GM21447 (cell line): ENCODE measurements at regions not wholly inside any gene's neighbourhood (a gene's known extent, or its start where the extent isn't known, plus 50 kb on each side); places are given as distances from the start of the nearest gene placed in this dataset.

Experiments
- ATAC-seq: cut with Tn5 transposase; IDR thresholded peaks from one replicate; pipeline ENCODE4 v1.9.1; 2021; ENCODE audit not compliant: unreplicated experiment

- ATAC-seq: no peak
These were observed 174.5 kb upstream of the RUNX1 start for GRCh38 chr21:35223480-35224156.

GRCh38 chr21:35222541-35222941, 173.4 kb upstream of the RUNX1 start:
- peak; percentile 53 for ATAC-seq

- ATAC-seq: no peak
These were observed 172.9 kb upstream of the RUNX1 start for GRCh38 chr21:35222021-35222420.

GRCh38 chr21:35220301-35220700, 171.2 kb upstream of the RUNX1 start:
- no peak for ATAC-seq

- ATAC-seq: no peak
These were observed 170.6 kb upstream of the RUNX1 start for GRCh38 chr21:35219719-35220118.

GRCh38 chr21:35219291-35219690, 170.2 kb upstream of the RUNX1 start:
- ATAC-seq: no peak

GRCh38 chr21:35217504-35218060, 168.5 kb upstream of the RUNX1 start:
- no peak for ATAC-seq

- ATAC-seq: no peak
These were observed 167.9 kb upstream of the RUNX1 start for GRCh38 chr21:35216996-35217395.

- no peak for ATAC-seq
These were observed 166.8 kb upstream of the RUNX1 start for GRCh38 chr21:35215870-35216269.

GRCh38 chr21:35212393-35213127, 163.5 kb upstream of the RUNX1 start:
- no peak for ATAC-seq

- ATAC-seq: no peak
These were observed 162.7 kb upstream of the RUNX1 start for GRCh38 chr21:35211782-35212181.

GRCh38 chr21:35210093-35210492, 161.0 kb upstream of the RUNX1 start:
- no peak for ATAC-seq

GRCh38 chr21:35208810-35209517, 159.9 kb upstream of the RUNX1 start:
- ATAC-seq: no peak

- no peak for ATAC-seq
These were observed 159.0 kb upstream of the RUNX1 start for GRCh38 chr21:35208104-35208503.

GRCh38 chr21:35207322-35207721, 158.2 kb upstream of the RUNX1 start:
- ATAC-seq: no peak

GRCh38 chr21:35206141-35207125, 157.3 kb upstream of the RUNX1 start:
- ATAC-seq: no peak

- ATAC-seq: no peak
These were observed 155.9 kb upstream of the RUNX1 start for GRCh38 chr21:35204850-35205541.

- ATAC-seq: no peak
These were observed 155.0 kb upstream of the RUNX1 start for GRCh38 chr21:35204125-35204524.

GRCh38 chr21:35203093-35203977, 154.2 kb upstream of the RUNX1 start:
- ATAC-seq: no peak
